ENCODE measurements at regions not wholly inside any gene's neighbourhood (a gene's known extent, or its start where the extent isn't known, plus 50 kb on each side); places are given as distances from the start of the nearest gene placed in this dataset.

DNA sequence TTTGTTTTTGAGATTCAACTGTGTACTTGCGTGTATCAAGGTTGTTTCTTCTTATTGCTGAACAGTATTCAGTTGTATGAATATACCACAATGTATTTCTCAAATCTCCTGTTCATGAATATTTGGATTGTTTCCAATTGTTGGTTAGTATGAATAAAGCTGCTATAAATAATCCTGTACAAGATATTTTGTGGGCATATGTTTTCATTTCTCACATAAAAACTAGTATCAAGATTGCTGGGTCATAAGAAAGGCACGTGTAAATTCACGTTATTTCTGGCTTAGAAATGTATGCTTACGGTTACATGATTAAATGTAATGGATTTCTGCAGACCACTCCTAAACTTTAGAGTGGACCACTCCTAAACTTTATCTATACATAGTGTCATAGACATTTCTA is 96.6 kb downstream of the BTBD3 start:
- no peak for TF ChIP-seq POLR2A (IDR thresholded peaks at IDR 0.05; ENCODE audit: low read depth, low read length)
- TF ChIP-seq, protein P1, sequence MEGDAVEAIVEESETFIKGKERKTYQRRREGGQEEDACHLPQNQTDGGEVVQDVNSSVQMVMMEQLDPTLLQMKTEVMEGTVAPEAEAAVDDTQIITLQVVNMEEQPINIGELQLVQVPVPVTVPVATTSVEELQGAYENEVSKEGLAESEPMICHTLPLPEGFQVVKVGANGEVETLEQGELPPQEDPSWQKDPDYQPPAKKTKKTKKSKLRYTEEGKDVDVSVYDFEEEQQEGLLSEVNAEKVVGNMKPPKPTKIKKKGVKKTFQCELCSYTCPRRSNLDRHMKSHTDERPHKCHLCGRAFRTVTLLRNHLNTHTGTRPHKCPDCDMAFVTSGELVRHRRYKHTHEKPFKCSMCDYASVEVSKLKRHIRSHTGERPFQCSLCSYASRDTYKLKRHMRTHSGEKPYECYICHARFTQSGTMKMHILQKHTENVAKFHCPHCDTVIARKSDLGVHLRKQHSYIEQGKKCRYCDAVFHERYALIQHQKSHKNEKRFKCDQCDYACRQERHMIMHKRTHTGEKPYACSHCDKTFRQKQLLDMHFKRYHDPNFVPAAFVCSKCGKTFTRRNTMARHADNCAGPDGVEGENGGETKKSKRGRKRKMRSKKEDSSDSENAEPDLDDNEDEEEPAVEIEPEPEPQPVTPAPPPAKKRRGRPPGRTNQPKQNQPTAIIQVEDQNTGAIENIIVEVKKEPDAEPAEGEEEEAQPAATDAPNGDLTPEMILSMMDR (IDR thresholded peaks at IDR 0.05; ENCODE audit: extremely low read depth in 1 of 2, insufficient read depth in 1 of 2, low read depth in 1 of 2, low read length in 2 of 2): no peak
- no peak for TF ChIP-seq MYC (IDR thresholded peaks at IDR 0.05; ENCODE audit: low read depth, low read length)
- TF ChIP-seq, protein P2, sequence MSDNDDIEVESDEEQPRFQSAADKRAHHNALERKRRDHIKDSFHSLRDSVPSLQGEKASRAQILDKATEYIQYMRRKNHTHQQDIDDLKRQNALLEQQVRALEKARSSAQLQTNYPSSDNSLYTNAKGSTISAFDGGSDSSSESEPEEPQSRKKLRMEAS (IDR thresholded peaks at IDR 0.05; ENCODE audit: insufficient read depth, insufficient read length): no peak
- TF ChIP-seq JUN (IDR thresholded peaks at IDR 0.05; ENCODE audit: borderline replicate concordance, insufficient read depth, insufficient read length, low read depth): no peak
